ENCODE measurements at regions not wholly inside any gene's neighbourhood (a gene's known extent, or its start where the extent isn't known, plus 50 kb on each side); places are given as distances from the start of the nearest gene placed in this dataset.

- H4K20me1 ChIP-seq (ENCODE audit: insufficient read depth, poor library complexity, severe bottlenecking): no peaks in the 10 kb centered on the region
- TF ChIP-seq CTCF (IDR thresholded peaks at IDR 0.05; ENCODE audit: poor library complexity) (no peak), EZH2 (IDR thresholded peaks at IDR 0.05; ENCODE audit: borderline replicate concordance) (no peak), EZH2phosphoT487 (IDR thresholded peaks at IDR 0.05; ENCODE audit: low read depth, severe bottlenecking, unreplicated experiment) (no peak)
Measured at GRCh38 chr2:198880986-198881385, 576.8 kb downstream of the SATB2 start.

GRCh38 chr2:198880421-198880820 is 577.3 kb downstream of the SATB2 start:
- DNase-seq (ENCODE audit: low spot score): no peak
- TF ChIP-seq CTCF (IDR thresholded peaks at IDR 0.05; ENCODE audit: poor library complexity): no peak
- TF ChIP-seq EZH2 (IDR thresholded peaks at IDR 0.05; ENCODE audit: borderline replicate concordance): no peak
- no peak for TF ChIP-seq EZH2phosphoT487 (IDR thresholded peaks at IDR 0.05; ENCODE audit: low read depth, severe bottlenecking, unreplicated experiment)
- Histone ChIP-seq H3K9me2 (replicated peaks; ENCODE audit: insufficient read depth) (no peaks in the 10 kb centered on the region), H3K4me1 (ENCODE audit: insufficient read depth) (no peaks in the 10 kb centered on the region), H3K27ac (no peak overlapping the region), H3K36me3 (replicated peaks; ENCODE audit: insufficient read depth, low read depth) (no peaks in the 10 kb centered on the region), H3K4me2 (no peak overlapping the region), H3K79me2 (no peaks in the 10 kb centered on the region), H3K9me3 (ENCODE audit: low read depth) (no peaks in the 10 kb centered on the region), H4K20me1 (ENCODE audit: insufficient read depth, poor library complexity, severe bottlenecking) (no peaks in the 10 kb centered on the region), H2AFZ (no peak overlapping the region), H3K4me3 (no peak overlapping the region), H3K27me3 (no peaks in the 10 kb centered on the region)

More at GRCh38 chr2:198880986-198881385, 576.8 kb downstream of the SATB2 start:
- DNase-seq (ENCODE audit: low spot score): no peak
- H3K4me1 ChIP-seq (ENCODE audit: insufficient read depth): no peaks in the 10 kb centered on the region
- no peaks in the 10 kb centered on the region for H3K79me2 ChIP-seq
- H3K27ac ChIP-seq: no peak overlapping the region
- no peak overlapping the region for H2AFZ ChIP-seq
- no peaks in the 10 kb centered on the region for H3K27me3 ChIP-seq
- no peaks in the 10 kb centered on the region for H3K36me3 ChIP-seq (replicated peaks; ENCODE audit: insufficient read depth, low read depth)
- H3K4me2 ChIP-seq: no peak overlapping the region
- no peak overlapping the region for H3K4me3 ChIP-seq
- no peaks in the 10 kb centered on the region for H3K9me2 ChIP-seq (replicated peaks; ENCODE audit: insufficient read depth)
- no peaks in the 10 kb centered on the region for H3K9me3 ChIP-seq (ENCODE audit: low read depth)

GRCh38 chr2:198874472-198874858 is 583.3 kb downstream of the SATB2 start:
- Histone ChIP-seq H3K4me3 (no peak overlapping the region), H3K36me3 (replicated peaks; ENCODE audit: insufficient read depth, low read depth) (no peaks in the 10 kb centered on the region), H3K27ac (no peak overlapping the region), H3K27me3 (no peaks in the 10 kb centered on the region), H3K9me3 (ENCODE audit: low read depth) (no peaks in the 10 kb centered on the region), H3K4me1 (ENCODE audit: insufficient read depth) (no peaks in the 10 kb centered on the region), H2AFZ (no peak overlapping the region), H3K9me2 (replicated peaks; ENCODE audit: insufficient read depth) (no peaks in the 10 kb centered on the region), H3K79me2 (no peaks in the 10 kb centered on the region), H3K4me2 (no peak overlapping the region), H4K20me1 (ENCODE audit: insufficient read depth, poor library complexity, severe bottlenecking) (no peaks in the 10 kb centered on the region)
- no peak for DNase-seq (ENCODE audit: low spot score)
- WGBS (ENCODE audit: low lambda C conversion rate, missing lambda C conversion rate): 66% methylated on average over 2 of the region's 2 CpGs
- no peak for TF ChIP-seq EZH2phosphoT487 (IDR thresholded peaks at IDR 0.05; ENCODE audit: low read depth, severe bottlenecking, unreplicated experiment)
- no peak for TF ChIP-seq CTCF (IDR thresholded peaks at IDR 0.05; ENCODE audit: poor library complexity)
- TF ChIP-seq EZH2 (IDR thresholded peaks at IDR 0.05; ENCODE audit: borderline replicate concordance): no peak

Data from hepatocyte (in vitro differentiated cells).